HCT116 (cell line): ENCODE measurements at regions not wholly inside any gene's neighbourhood (a gene's known extent, or its start where the extent isn't known, plus 50 kb on each side); places are given as distances from the start of the nearest gene placed in this dataset.

ENCODE experiments used
- ATAC-seq: fragments of 200-7000 bp; cut with Tn5 transposase; 2 replicates; pipeline ENCODE4 v1.9.1; 2020; ENCODE audit warnings: mild to moderate bottlenecking, moderate library complexity
- BruUV-seq: library from RNA; stranded (reverse); fragments of 400-500 nt; replicated peaks from 2 replicates; lab custom pipeline; 2021; lab: Mats Ljungman, UMichigan
- CTCF ChIA-PET: fragments of 300-600 bp; sonication (Branson Sonifier 250); formaldehyde crosslinking; loops from one replicate; lab custom pipeline; 2021; ENCODE audit warnings: antibody characterized with exemption; lab: Charles Lee
- POLR2A ChIA-PET: fragments of 300-600, 350-600 bp; sonication (Branson Sonifier 250); formaldehyde crosslinking; loops from one replicate; lab custom pipeline; 2021; ENCODE audit warnings: antibody characterized with exemption; lab: Charles Lee
- RAD21 ChIA-PET, 2 experiments: fragments of 300-600 bp; sonication (Branson Sonifier 250); formaldehyde crosslinking; loops; one replicate each; lab custom pipeline; 2023; ENCODE audit warnings: low total read pairs in 2 of 2; ENCODE audit not compliant: uncharacterized antibody in 2 of 2, unreplicated experiment in 2 of 2, low non-redundant PET in 1 of 2; lab: Charles Lee
- DNase-seq: peaks from one replicate; pipeline ENCODE4 v3.0.0-alpha.2; 2010; ENCODE audit warnings: low read depth, low spot score
- H2AFZ ChIP-seq: fragments of 200-600 bp; shearing (Covaris generic), sonication (generic); 2 replicates; pipeline ENCODE4 v1.6.1; 2017; ENCODE audit warnings: low read depth, mixed run types, mixed read lengths, antibody characterized with exemption, low read length; ENCODE audit not compliant: poor library complexity, severe bottlenecking
- H3K27ac ChIP-seq: 2 replicates; pipeline ENCODE4 v1.5.1; 2012; ENCODE audit warnings: low read depth, low read length
- H3K27me3 ChIP-seq: fragments of 200-600 bp; sonication (generic); 2 replicates; pipeline ENCODE4 v1.6.1; 2016; ENCODE audit warnings: mixed run types, low read length, mixed read lengths; ENCODE audit not compliant: insufficient read depth
- H3K36me3 ChIP-seq, 2 experiments: fragments of 200-500 bp in 1 of 2; fragments of 200-600 bp in 1 of 2; sonication (Bioruptor generic) in 1 of 2; sonication (generic) in 1 of 2; 2 replicates each; pipeline versions ENCODE4 v1.5.1 to v1.6.1; 2014 to 2016; ENCODE audit warnings: low read length in 2 of 2, inconsistent platforms in 1 of 2, mixed read lengths in 1 of 2, mixed run types in 1 of 2; ENCODE audit not compliant: insufficient read depth in 2 of 2, control insufficient read depth in 1 of 2
- H3K4me1 ChIP-seq, 2 experiments: fragments of 200-600 bp in 1 of 2; sonication (generic) in 1 of 2; 2 replicates each; pipeline versions ENCODE4 v1.5.1 to v1.6.1; 2012 to 2017; ENCODE audit warnings: low read length in 2 of 2, inconsistent platforms in 1 of 2, mild to moderate bottlenecking in 1 of 2, mixed read lengths in 1 of 2, mixed run types in 1 of 2, moderate library complexity in 1 of 2; ENCODE audit not compliant: insufficient read depth in 2 of 2, control insufficient read depth in 1 of 2
- H3K4me2 ChIP-seq: fragments of 200-600 bp; sonication (generic); 2 replicates; pipeline ENCODE4 v1.6.1; 2017; ENCODE audit warnings: mixed run types, low read length, mixed read lengths
- H3K4me3 ChIP-seq, 2 experiments: fragments of 200-600 bp in 1 of 2; sonication (generic) in 1 of 2; replicated peaks in 1 of 2; 2 replicates each; pipeline ENCODE4 v1.5.1; 2011 to 2016; ENCODE audit warnings: low read length in 2 of 2, control low read depth in 1 of 2, low read depth in 1 of 2, mild to moderate bottlenecking in 1 of 2, mixed read lengths in 1 of 2, mixed run types in 1 of 2
- H3K79me2 ChIP-seq: fragments of 200-600 bp; sonication (generic); 2 replicates; pipeline ENCODE4 v1.6.1; 2017; ENCODE audit warnings: mild to moderate bottlenecking, mixed run types, low read length, moderate library complexity, mixed read lengths; ENCODE audit not compliant: insufficient read depth
- H3K9ac ChIP-seq: fragments of 200-600 bp; sonication (generic); 2 replicates; pipeline ENCODE4 v1.6.1; 2016; ENCODE audit warnings: low read length, mixed read lengths
- H3K9me2 ChIP-seq: fragments of 200-600 bp; sonication (generic), shearing (Covaris generic); 2 replicates; pipeline ENCODE4 v1.6.1; 2017; ENCODE audit warnings: mixed run types, mild to moderate bottlenecking, moderate library complexity; ENCODE audit not compliant: insufficient read depth
- H3K9me3 ChIP-seq, 2 experiments: fragments of 200-500 bp in 1 of 2; fragments of 200-600 bp in 1 of 2; sonication (Bioruptor generic) in 1 of 2; sonication (generic) in 1 of 2; 2 replicates each; pipeline ENCODE4 v1.6.1; 2014 to 2017; ENCODE audit warnings: low read length in 2 of 2, mixed read lengths in 2 of 2, inconsistent platforms in 1 of 2, low read depth in 1 of 2, mild to moderate bottlenecking in 1 of 2, mixed run types in 1 of 2, moderate library complexity in 1 of 2; ENCODE audit not compliant: control insufficient read depth in 1 of 2, insufficient read depth in 1 of 2
- H4K20me1 ChIP-seq: fragments of 200-600 bp; sonication (generic), shearing (Covaris generic); 2 replicates; pipeline ENCODE4 v1.6.1; 2017; ENCODE audit warnings: mixed run types, mild to moderate bottlenecking, moderate library complexity; ENCODE audit not compliant: insufficient read depth
- CBX3 ChIP-seq: IDR thresholded peaks from 2 replicates; pipeline ENCODE4 v1.6.1; 2012; ENCODE audit warnings: low read depth
- CEBPB ChIP-seq: IDR thresholded peaks from 2 replicates; pipeline ENCODE4 v1.6.1; 2012; ENCODE audit warnings: low read depth
- EGR1 ChIP-seq: IDR thresholded peaks from 2 replicates; pipeline ENCODE4 v1.6.1; 2012; ENCODE audit warnings: low read depth
- EZH2 ChIP-seq: fragments of 200-600 bp; sonication (generic); IDR thresholded peaks from 2 replicates; pipeline ENCODE4 v1.6.1; 2017; ENCODE audit warnings: antibody characterized with exemption, mixed run types
- EZH2phosphoT487 ChIP-seq: fragments of 200-600 bp; IDR thresholded peaks from 2 replicates; pipeline ENCODE4 v1.6.1; 2018; ENCODE audit warnings: antibody characterized with exemption, borderline replicate concordance
- FOSL1 ChIP-seq: IDR thresholded peaks from 2 replicates; pipeline ENCODE4 v1.6.1; 2012; ENCODE audit warnings: low read depth
- JUND ChIP-seq: IDR thresholded peaks from 2 replicates; pipeline ENCODE4 v1.6.1; 2012
- POLR2A ChIP-seq: IDR thresholded peaks from 2 replicates; pipeline ENCODE4 v1.7.0; 2011; ENCODE audit warnings: borderline replicate concordance; ENCODE audit not compliant: insufficient read depth, insufficient read length; ENCODE audit errors: extremely low read depth
- POLR2AphosphoS5 ChIP-seq: IDR thresholded peaks from 2 replicates; pipeline ENCODE4 v1.6.1; 2011; ENCODE audit warnings: mild to moderate bottlenecking, low read depth, low read length, moderate library complexity
- RAD21 ChIP-seq: IDR thresholded peaks from 2 replicates; pipeline ENCODE4 v1.6.1; 2012; ENCODE audit warnings: low read depth, mild to moderate bottlenecking
- SP1 ChIP-seq: IDR thresholded peaks from 2 replicates; pipeline ENCODE4 v1.6.1; 2012; ENCODE audit warnings: low read depth
- SRF ChIP-seq: IDR thresholded peaks from 2 replicates; pipeline ENCODE4 v1.6.1; 2012; ENCODE audit warnings: low read depth
- TCF7L2 ChIP-seq: IDR thresholded peaks from 2 replicates; pipeline ENCODE4 v1.7.0; 2011; ENCODE audit warnings: borderline replicate concordance, inconsistent platforms; ENCODE audit not compliant: insufficient read depth, insufficient read length; ENCODE audit errors: extremely low read depth
- YY1 ChIP-seq: IDR thresholded peaks from 2 replicates; pipeline ENCODE4 v1.6.1; 2011; ENCODE audit warnings: low read length, low read depth, moderate library complexity, mild to moderate bottlenecking; ENCODE audit not compliant: insufficient replicate concordance; ENCODE audit errors: extremely low read depth
- ZFX ChIP-seq: fragments of 450-650 bp; IDR thresholded peaks from 2 replicates; pipeline ENCODE4 v1.6.1; 2017
- ZNF274 ChIP-seq: fragments of 200-500 bp; sonication (Bioruptor generic); IDR thresholded peaks from 2 replicates; pipeline ENCODE4 v1.6.1; 2014; ENCODE audit warnings: mild to moderate bottlenecking, low read depth, low read length, inconsistent platforms
- intact Hi-C: fragments of 100-400 bp; cut with micrococcal nuclease; formaldehyde crosslinking; loops from 2 replicates; pipeline ENCODE4 v1.10.0; 2022
- TF ChIP-seq, protein P1 (sequence below): IDR thresholded peaks from 2 replicates; pipeline ENCODE4 v1.6.1; 2012; ENCODE audit warnings: low read depth
- TF ChIP-seq, protein P2 (sequence below): IDR thresholded peaks from 2 replicates; pipeline ENCODE4 v1.6.1; 2012
- TF ChIP-seq, protein P3 (sequence below), 3 experiments: fragments of 200-600 bp in 1 of 3; sonication (generic) in 1 of 3; IDR thresholded peaks in 2 of 3; conservative IDR thresholded peaks in 1 of 3; 2 replicates each; pipeline ENCODE4 v1.5.1; 2012 to 2017; ENCODE audit warnings: low read depth in 2 of 3, low read length in 2 of 3, antibody characterized with exemption in 1 of 3, borderline replicate concordance in 1 of 3, control low read depth in 1 of 3, mild to moderate bottlenecking in 1 of 3, mixed read lengths in 1 of 3, mixed run types in 1 of 3, moderate library complexity in 1 of 3; ENCODE audit not compliant: insufficient read depth in 1 of 3
- TF ChIP-seq, protein P4 (sequence below): IDR thresholded peaks from 2 replicates; pipeline ENCODE4 v1.6.1; 2012

DNA sequence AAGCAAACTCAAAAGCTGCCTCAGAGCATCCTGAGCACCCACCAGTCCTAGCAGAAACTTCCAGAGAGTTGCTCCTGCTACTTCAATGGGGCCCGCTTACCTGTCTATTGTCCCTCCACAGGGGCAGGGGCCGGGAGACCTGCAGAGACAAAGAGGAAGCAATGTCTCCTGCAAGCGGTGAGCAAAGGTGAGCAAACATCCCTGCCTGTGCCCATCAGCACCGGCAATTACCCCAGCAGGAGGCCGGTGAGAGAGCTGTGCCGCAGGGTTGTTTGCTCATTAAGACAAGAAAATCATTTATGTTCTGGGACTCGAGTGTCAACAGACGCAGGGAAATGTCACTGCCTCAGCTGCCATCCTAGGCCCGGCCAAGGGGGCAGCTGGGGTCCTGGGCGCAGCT is 53.8 kb upstream of the TARDBP start:
- H3K27ac ChIP-seq = no peak overlapping the region
- H3K9ac ChIP-seq = no peak overlapping the region
- no peak overlapping the region for H3K4me3 ChIP-seq
- H3K79me2 ChIP-seq = no peaks in the 10 kb centered on the region
- TF ChIP-seq, protein P1, sequence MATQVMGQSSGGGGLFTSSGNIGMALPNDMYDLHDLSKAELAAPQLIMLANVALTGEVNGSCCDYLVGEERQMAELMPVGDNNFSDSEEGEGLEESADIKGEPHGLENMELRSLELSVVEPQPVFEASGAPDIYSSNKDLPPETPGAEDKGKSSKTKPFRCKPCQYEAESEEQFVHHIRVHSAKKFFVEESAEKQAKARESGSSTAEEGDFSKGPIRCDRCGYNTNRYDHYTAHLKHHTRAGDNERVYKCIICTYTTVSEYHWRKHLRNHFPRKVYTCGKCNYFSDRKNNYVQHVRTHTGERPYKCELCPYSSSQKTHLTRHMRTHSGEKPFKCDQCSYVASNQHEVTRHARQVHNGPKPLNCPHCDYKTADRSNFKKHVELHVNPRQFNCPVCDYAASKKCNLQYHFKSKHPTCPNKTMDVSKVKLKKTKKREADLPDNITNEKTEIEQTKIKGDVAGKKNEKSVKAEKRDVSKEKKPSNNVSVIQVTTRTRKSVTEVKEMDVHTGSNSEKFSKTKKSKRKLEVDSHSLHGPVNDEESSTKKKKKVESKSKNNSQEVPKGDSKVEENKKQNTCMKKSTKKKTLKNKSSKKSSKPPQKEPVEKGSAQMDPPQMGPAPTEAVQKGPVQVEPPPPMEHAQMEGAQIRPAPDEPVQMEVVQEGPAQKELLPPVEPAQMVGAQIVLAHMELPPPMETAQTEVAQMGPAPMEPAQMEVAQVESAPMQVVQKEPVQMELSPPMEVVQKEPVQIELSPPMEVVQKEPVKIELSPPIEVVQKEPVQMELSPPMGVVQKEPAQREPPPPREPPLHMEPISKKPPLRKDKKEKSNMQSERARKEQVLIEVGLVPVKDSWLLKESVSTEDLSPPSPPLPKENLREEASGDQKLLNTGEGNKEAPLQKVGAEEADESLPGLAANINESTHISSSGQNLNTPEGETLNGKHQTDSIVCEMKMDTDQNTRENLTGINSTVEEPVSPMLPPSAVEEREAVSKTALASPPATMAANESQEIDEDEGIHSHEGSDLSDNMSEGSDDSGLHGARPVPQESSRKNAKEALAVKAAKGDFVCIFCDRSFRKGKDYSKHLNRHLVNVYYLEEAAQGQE = no peak
- TF ChIP-seq EZH2phosphoT487 = no peak
- no peak for TF ChIP-seq POLR2A
- TF ChIP-seq ZNF274 = no peak
- TF ChIP-seq POLR2AphosphoS5 = no peak
- TF ChIP-seq EZH2 = no peak
- TF ChIP-seq FOSL1 = no peak
- no peak for TF ChIP-seq CBX3
- no peak for TF ChIP-seq SP1
- TF ChIP-seq RAD21 = no peak
- TF ChIP-seq, protein P2, sequence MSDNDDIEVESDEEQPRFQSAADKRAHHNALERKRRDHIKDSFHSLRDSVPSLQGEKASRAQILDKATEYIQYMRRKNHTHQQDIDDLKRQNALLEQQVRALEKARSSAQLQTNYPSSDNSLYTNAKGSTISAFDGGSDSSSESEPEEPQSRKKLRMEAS = no peak
- TF ChIP-seq YY1 = no peak
- TF ChIP-seq SRF = no peak
- TF ChIP-seq, protein P3, sequence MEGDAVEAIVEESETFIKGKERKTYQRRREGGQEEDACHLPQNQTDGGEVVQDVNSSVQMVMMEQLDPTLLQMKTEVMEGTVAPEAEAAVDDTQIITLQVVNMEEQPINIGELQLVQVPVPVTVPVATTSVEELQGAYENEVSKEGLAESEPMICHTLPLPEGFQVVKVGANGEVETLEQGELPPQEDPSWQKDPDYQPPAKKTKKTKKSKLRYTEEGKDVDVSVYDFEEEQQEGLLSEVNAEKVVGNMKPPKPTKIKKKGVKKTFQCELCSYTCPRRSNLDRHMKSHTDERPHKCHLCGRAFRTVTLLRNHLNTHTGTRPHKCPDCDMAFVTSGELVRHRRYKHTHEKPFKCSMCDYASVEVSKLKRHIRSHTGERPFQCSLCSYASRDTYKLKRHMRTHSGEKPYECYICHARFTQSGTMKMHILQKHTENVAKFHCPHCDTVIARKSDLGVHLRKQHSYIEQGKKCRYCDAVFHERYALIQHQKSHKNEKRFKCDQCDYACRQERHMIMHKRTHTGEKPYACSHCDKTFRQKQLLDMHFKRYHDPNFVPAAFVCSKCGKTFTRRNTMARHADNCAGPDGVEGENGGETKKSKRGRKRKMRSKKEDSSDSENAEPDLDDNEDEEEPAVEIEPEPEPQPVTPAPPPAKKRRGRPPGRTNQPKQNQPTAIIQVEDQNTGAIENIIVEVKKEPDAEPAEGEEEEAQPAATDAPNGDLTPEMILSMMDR (IDR thresholded peaks at IDR 0.05 in 2 of 3, conservative IDR thresholded peaks at IDR 0.05 in 1 of 3; ENCODE audit: borderline replicate concordance in 1 of 3, insufficient read depth in 1 of 3, low read depth in 2 of 3, low read length in 2 of 3) = no peak
- TF ChIP-seq CEBPB = no peak
- TF ChIP-seq TCF7L2 = no peak
- TF ChIP-seq, protein P4, sequence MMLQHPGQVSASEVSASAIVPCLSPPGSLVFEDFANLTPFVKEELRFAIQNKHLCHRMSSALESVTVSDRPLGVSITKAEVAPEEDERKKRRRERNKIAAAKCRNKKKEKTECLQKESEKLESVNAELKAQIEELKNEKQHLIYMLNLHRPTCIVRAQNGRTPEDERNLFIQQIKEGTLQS = no peak
- no peak for TF ChIP-seq JUND
- no peak for TF ChIP-seq ZFX
- TF ChIP-seq EGR1 = no peak
- no peak for DNase-seq
- H3K36me3 ChIP-seq = no peaks in the 10 kb centered on the region
- no peak overlapping the region for H3K4me2 ChIP-seq
- no peaks in the 10 kb centered on the region for H4K20me1 ChIP-seq
- intact Hi-C loops = no loop called here
- ChIA-PET RAD21 (no interaction called here), CTCF (interaction anchor here (1.1 kb wide), 1 partner anchor 48 kb away, joined by 3 read pairs; no protein-coding TSS in a partner anchor), POLR2A (no interaction called here)
- peaks cover 0 to 3% of the 10 kb centered on the region in 2 experiments; a peak in 1 of 4 replicates for H3K9me3 ChIP-seq
- ATAC-seq = no peak
- no peak overlapping the region for H2AFZ ChIP-seq
- no peaks in the 10 kb centered on the region for H3K9me2 ChIP-seq
- peaks cover 2 to 4% of the 10 kb centered on the region in 2 experiments; a peak in 2 of 4 replicates for H3K4me1 ChIP-seq
- H3K27me3 ChIP-seq = no peaks in the 10 kb centered on the region
- BruUV-seq = no TSS peak
